ENCODE measurements at regions not wholly inside any gene's neighbourhood (a gene's known extent, or its start where the extent isn't known, plus 50 kb on each side); places are given as distances from the start of the nearest gene placed in this dataset.
A peak's percentile ranks its signal among the peaks of the same experiment; 100 is the strongest.

DNA sequence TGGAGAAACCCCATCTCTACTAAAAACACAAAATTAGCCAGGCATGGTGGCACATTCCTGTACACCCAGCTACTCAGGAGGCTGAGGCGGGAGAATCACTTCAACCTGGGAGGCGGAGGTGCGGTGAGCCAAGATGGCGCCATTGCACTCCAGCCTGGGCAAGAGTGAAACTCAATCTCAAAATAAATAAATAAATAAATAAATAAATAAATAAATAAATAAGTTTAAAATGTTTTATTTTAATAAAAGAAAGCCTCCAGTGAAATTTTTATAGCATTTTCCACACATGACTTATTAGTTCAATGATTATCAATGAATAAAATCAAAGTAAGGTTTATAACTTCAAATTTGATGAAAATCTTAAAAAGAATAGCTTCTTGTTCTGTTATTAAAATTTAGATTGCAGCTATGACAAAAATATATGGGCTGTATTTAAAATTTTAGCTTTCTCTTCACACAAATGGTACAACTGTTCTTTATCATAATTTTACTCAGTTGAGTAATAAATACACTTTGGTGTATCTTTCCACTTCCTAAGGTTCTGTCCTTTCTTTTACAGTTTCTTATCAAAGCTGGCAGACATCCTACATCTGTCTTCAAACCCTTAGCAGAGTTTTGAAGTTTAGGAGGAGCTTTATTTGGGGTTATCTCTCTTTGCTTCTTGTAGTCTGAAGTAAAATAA is 78.4 kb upstream of the ZSWIM2 start (continued):
- TF ChIP-seq, protein P1, sequence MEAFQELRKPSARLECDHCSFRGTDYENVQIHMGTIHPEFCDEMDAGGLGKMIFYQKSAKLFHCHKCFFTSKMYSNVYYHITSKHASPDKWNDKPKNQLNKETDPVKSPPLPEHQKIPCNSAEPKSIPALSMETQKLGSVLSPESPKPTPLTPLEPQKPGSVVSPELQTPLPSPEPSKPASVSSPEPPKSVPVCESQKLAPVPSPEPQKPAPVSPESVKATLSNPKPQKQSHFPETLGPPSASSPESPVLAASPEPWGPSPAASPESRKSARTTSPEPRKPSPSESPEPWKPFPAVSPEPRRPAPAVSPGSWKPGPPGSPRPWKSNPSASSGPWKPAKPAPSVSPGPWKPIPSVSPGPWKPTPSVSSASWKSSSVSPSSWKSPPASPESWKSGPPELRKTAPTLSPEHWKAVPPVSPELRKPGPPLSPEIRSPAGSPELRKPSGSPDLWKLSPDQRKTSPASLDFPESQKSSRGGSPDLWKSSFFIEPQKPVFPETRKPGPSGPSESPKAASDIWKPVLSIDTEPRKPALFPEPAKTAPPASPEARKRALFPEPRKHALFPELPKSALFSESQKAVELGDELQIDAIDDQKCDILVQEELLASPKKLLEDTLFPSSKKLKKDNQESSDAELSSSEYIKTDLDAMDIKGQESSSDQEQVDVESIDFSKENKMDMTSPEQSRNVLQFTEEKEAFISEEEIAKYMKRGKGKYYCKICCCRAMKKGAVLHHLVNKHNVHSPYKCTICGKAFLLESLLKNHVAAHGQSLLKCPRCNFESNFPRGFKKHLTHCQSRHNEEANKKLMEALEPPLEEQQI (IDR thresholded peaks at IDR 0.05): no peak
- TF ChIP-seq ZBTB1 (CRISPR knock-in tag; IDR thresholded peaks at IDR 0.05; ENCODE audit: borderline replicate concordance, low read depth) (no peak), GTF2A2 (tag; IDR thresholded peaks at IDR 0.05) (no peak), ZNF76 (CRISPR knock-in tag; IDR thresholded peaks at IDR 0.05; ENCODE audit: borderline replicate concordance) (no peak), ZNF445 (CRISPR knock-in tag; IDR thresholded peaks at IDR 0.05; ENCODE audit: low read depth) (no peak), HMGN3 (IDR thresholded peaks at IDR 0.05; ENCODE audit: borderline replicate concordance, extremely low read depth, insufficient read length, low read depth, low read length) (no peak), CHD4 (IDR thresholded peaks at IDR 0.05; ENCODE audit: insufficient read depth, insufficient replicate concordance, low read depth, low read length, poor library complexity, severe bottlenecking) (no peak), ZFP1 (CRISPR knock-in tag; IDR thresholded peaks at IDR 0.05) (no peak), TBP (optimal IDR thresholded peaks at IDR 0.05; ENCODE audit: low read depth, low read length) (no peak), RNF2 (IDR thresholded peaks at IDR 0.05) (no peak), ARID1B (IDR thresholded peaks at IDR 0.05) (peak; percentile 90), IRF2 (CRISPR knock-in tag; IDR thresholded peaks at IDR 0.05) (no peak), ZBED1 (IDR thresholded peaks at IDR 0.05) (no peak), RBM17 (IDR thresholded peaks at IDR 0.05; ENCODE audit: borderline replicate concordance, low read depth, low read length) (no peak), CREB1 (IDR thresholded peaks at IDR 0.05) (no peak), CREB1 (CRISPR knock-in tag; IDR thresholded peaks at IDR 0.05) (no peak), PHTF2 (CRISPR knock-in tag; IDR thresholded peaks at IDR 0.05) (no peak), SIRT6 (IDR thresholded peaks at IDR 0.05; ENCODE audit: low read depth, low read length) (no peak), KDM2B (CRISPR knock-in tag; IDR thresholded peaks at IDR 0.05) (no peak)
- TF ChIP-seq, protein P2, sequence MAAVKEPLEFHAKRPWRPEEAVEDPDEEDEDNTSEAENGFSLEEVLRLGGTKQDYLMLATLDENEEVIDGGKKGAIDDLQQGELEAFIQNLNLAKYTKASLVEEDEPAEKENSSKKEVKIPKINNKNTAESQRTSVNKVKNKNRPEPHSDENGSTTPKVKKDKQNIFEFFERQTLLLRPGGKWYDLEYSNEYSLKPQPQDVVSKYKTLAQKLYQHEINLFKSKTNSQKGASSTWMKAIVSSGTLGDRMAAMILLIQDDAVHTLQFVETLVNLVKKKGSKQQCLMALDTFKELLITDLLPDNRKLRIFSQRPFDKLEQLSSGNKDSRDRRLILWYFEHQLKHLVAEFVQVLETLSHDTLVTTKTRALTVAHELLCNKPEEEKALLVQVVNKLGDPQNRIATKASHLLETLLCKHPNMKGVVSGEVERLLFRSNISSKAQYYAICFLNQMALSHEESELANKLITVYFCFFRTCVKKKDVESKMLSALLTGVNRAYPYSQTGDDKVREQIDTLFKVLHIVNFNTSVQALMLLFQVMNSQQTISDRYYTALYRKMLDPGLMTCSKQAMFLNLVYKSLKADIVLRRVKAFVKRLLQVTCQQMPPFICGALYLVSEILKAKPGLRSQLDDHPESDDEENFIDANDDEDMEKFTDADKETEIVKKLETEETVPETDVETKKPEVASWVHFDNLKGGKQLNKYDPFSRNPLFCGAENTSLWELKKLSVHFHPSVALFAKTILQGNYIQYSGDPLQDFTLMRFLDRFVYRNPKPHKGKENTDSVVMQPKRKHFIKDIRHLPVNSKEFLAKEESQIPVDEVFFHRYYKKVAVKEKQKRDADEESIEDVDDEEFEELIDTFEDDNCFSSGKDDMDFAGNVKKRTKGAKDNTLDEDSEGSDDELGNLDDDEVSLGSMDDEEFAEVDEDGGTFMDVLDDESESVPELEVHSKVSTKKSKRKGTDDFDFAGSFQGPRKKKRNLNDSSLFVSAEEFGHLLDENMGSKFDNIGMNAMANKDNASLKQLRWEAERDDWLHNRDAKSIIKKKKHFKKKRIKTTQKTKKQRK (IDR thresholded peaks at IDR 0.05; ENCODE audit: borderline replicate concordance, low read depth, low read length): no peak
- TF ChIP-seq, protein P3, sequence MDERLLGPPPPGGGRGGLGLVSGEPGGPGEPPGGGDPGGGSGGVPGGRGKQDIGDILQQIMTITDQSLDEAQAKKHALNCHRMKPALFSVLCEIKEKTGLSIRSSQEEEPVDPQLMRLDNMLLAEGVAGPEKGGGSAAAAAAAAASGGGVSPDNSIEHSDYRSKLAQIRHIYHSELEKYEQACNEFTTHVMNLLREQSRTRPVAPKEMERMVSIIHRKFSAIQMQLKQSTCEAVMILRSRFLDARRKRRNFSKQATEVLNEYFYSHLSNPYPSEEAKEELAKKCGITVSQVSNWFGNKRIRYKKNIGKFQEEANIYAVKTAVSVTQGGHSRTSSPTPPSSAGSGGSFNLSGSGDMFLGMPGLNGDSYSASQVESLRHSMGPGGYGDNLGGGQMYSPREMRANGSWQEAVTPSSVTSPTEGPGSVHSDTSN (CRISPR knock-in tag; IDR thresholded peaks at IDR 0.05; ENCODE audit: low read depth): no peak
- TF ChIP-seq, protein P3 (tag; conservative IDR thresholded peaks at IDR 0.05; ENCODE audit: low read depth): no peak; the same call in 1 of the 2 replicates

Data from K562 (cell line).